HepG2 (cell line): ENCODE measurements at regions not wholly inside any gene's neighbourhood (a gene's known extent, or its start where the extent isn't known, plus 50 kb on each side); places are given as distances from the start of the nearest gene placed in this dataset.

Source experiments
- ATAC-seq: fragments of 200-7000 bp; cut with Tn5 transposase; 3 replicates; pipeline ENCODE4 v1.9.1; 2020; ENCODE audit warnings: mild to moderate bottlenecking, moderate library complexity
- BruUV-seq: library from RNA; stranded (reverse); fragments of 400-500 nt; replicated peaks from 2 replicates; lab custom pipeline; 2021; lab: Mats Ljungman, UMichigan
- CTCF ChIA-PET: fragments of 300-600 bp; formaldehyde crosslinking; extraction: SDS; loops from one replicate; lab custom pipeline; 2021; ENCODE audit warnings: low total read pairs, inconsistent platforms, low intra/inter-chr PET ratio; lab: Yijun Ruan, JAX
- POLR2A ChIA-PET: fragments of 350-600 bp; sonication (Branson Sonifier 250); formaldehyde crosslinking; loops from one replicate; lab custom pipeline; 2020; ENCODE audit warnings: antibody characterized with exemption, inconsistent platforms; lab: Yijun Ruan, JAX
- DNase-seq: peaks from one replicate; pipeline ENCODE4 v3.0.0-alpha.2; 2015; ENCODE audit warnings: low spot score
- FAIRE-seq: peaks from 3 replicates; lab custom pipeline; 2011; peaks lifted over from hg19 to GRCh38; lab: Jason Lieb, UNC
- H2AFZ ChIP-seq: one replicate; pipeline ENCODE4 v1.6.1; 2011; ENCODE audit warnings: low read length, inconsistent platforms
- H3K27ac ChIP-seq: fragments of 300-600 bp; 3 replicates; pipeline ENCODE4 v1.8.0; 2011; ENCODE audit warnings: mixed run types, mild to moderate bottlenecking, mixed read lengths, low read length, inconsistent platforms; ENCODE audit not compliant: insufficient read depth; ENCODE audit errors: extremely low read length
- H3K27me3 ChIP-seq, 2 experiments: fragments of 200-600 bp in 1 of 2; 2 replicates in 1 of 2; 3 replicates in 1 of 2; pipeline versions ENCODE4 v1.6.0 to v1.8.0; 2011; ENCODE audit warnings: low read length in 2 of 2, mild to moderate bottlenecking in 2 of 2, moderate library complexity in 2 of 2, inconsistent platforms in 1 of 2; ENCODE audit not compliant: insufficient read depth in 2 of 2, control insufficient read depth in 1 of 2
- H3K36me3 ChIP-seq, 2 experiments: fragments of 200-600 bp in 1 of 2; replicated peaks in 1 of 2; 2 replicates in 1 of 2; 3 replicates in 1 of 2; pipeline versions ENCODE4 v1.5.1 to v1.8.0; 2011; ENCODE audit warnings: low read length in 2 of 2, inconsistent platforms in 1 of 2; ENCODE audit not compliant: insufficient read depth in 2 of 2, control insufficient read depth in 1 of 2
- H3K4me1 ChIP-seq: 2 replicates; pipeline ENCODE4 v1.5.1; 2012; ENCODE audit warnings: low read length, inconsistent platforms; ENCODE audit not compliant: insufficient read depth
- H3K4me2 ChIP-seq: 2 replicates; pipeline ENCODE4 v1.6.0; 2011; ENCODE audit warnings: low read depth, low read length, inconsistent platforms
- H3K4me3 ChIP-seq, 3 experiments: fragments of 200-600 bp in 1 of 3; sonication (generic), shearing (Covaris generic) in 1 of 3; replicated peaks in 1 of 3; 2 replicates each; pipeline ENCODE4 v1.5.1; 2011 to 2016; ENCODE audit warnings: low read length in 3 of 3, inconsistent platforms in 2 of 3, low read depth in 2 of 3, mild to moderate bottlenecking in 2 of 3, control low read depth in 1 of 3, mixed read lengths in 1 of 3; ENCODE audit not compliant: insufficient read depth in 1 of 3
- H3K79me2 ChIP-seq: one replicate; pipeline ENCODE4 v1.6.1; 2011; ENCODE audit warnings: low read length, inconsistent platforms; ENCODE audit not compliant: insufficient read depth
- H3K9ac ChIP-seq: 2 replicates; pipeline ENCODE4 v1.6.0; 2011; ENCODE audit warnings: mild to moderate bottlenecking, low read depth, low read length, inconsistent platforms; ENCODE audit not compliant: insufficient read depth
- H3K9me3 ChIP-seq: 2 replicates; pipeline ENCODE4 v1.5.1; 2012; ENCODE audit warnings: mild to moderate bottlenecking, low read length
- H4K20me1 ChIP-seq: 2 replicates; pipeline ENCODE4 v1.6.0; 2011; ENCODE audit warnings: inconsistent platforms, mild to moderate bottlenecking, low read length, moderate library complexity; ENCODE audit not compliant: insufficient read depth
- KIAA2018 ChIP-seq: sonication (generic); formaldehyde crosslinking; IDR thresholded peaks from 2 replicates; pipeline ENCODE4 v1.5.0; 2020; ENCODE audit warnings: mild to moderate bottlenecking, missing genetic modification reagents, borderline replicate concordance
- NFYB ChIP-seq: sonication (generic); formaldehyde crosslinking; IDR thresholded peaks from 2 replicates; pipeline ENCODE4 v1.4.0; 2020; ENCODE audit warnings: missing genetic modification reagents
- NR2F2 ChIP-seq: IDR thresholded peaks from 2 replicates; pipeline ENCODE4 v1.6.1; 2012; ENCODE audit warnings: low read depth, inconsistent platforms, borderline replicate concordance
- SMAD9 ChIP-seq: sonication (generic); formaldehyde crosslinking; IDR thresholded peaks from 2 replicates; pipeline ENCODE4 v1.5.1; 2020; ENCODE audit warnings: mild to moderate bottlenecking, missing genetic modification reagents
- ZBTB7B ChIP-seq: sonication (generic); formaldehyde crosslinking; IDR thresholded peaks from 2 replicates; pipeline ENCODE4 v1.4.0; 2020; ENCODE audit warnings: missing genetic modification reagents
- ZMAT5 ChIP-seq: sonication (generic); formaldehyde crosslinking; IDR thresholded peaks from 2 replicates; pipeline ENCODE4 v1.5.0; 2020; ENCODE audit warnings: mild to moderate bottlenecking, low read depth, missing genetic modification reagents, borderline replicate concordance
- ZNF281 ChIP-seq: sonication (generic); formaldehyde crosslinking; IDR thresholded peaks from 2 replicates; pipeline ENCODE4 v1.4.0; 2020; ENCODE audit warnings: missing genetic modification reagents, borderline replicate concordance
- ZNF335 ChIP-seq: sonication (generic); formaldehyde crosslinking; IDR thresholded peaks from 2 replicates; pipeline ENCODE4 v1.4.0; 2020; ENCODE audit warnings: missing genetic modification reagents
- ZNF780A ChIP-seq: sonication (generic); formaldehyde crosslinking; IDR thresholded peaks from 2 replicates; pipeline ENCODE4 v1.8.0; 2022; ENCODE audit warnings: mild to moderate bottlenecking, missing genetic modification reagents, moderate library complexity
- WGBS: methylation state at CpG from one replicate; pipeline ENCODE4 v1.1.6; 2017; ENCODE audit warnings: low lambda C conversion rate; 5-methylcytosine and 5-hydroxymethylcytosine counted together
- in situ Hi-C: cut with HindIII; loops from 2 replicates; pipeline ENCODE4 v1.10.0; 2017; ENCODE audit warnings: low pct_unique_long_range_greater_than_20kb; ENCODE audit not compliant: extremely low pct_ligation_motif_present
- intact Hi-C: fragments of 100-400 bp; cut with micrococcal nuclease; formaldehyde crosslinking; loops from one replicate; pipeline ENCODE4 v1.10.0; 2022; ENCODE audit not compliant: unreplicated experiment

- no peaks in the 10 kb centered on the region for H4K20me1 ChIP-seq
- POLR2A ChIA-PET: no interaction called here
- CTCF ChIA-PET: no interaction called here
- no TSS peak for BruUV-seq
- H3K36me3 ChIP-seq: no peaks in the 10 kb centered on the region
- H3K4me1 ChIP-seq: no peaks in the 10 kb centered on the region
- ATAC-seq (no peak), DNase-seq (no peak), FAIRE-seq (no peak)
- H2AFZ ChIP-seq: no peak overlapping the region
- in situ Hi-C loops (no loop called here), intact Hi-C loops (no loop called here)
- no peak overlapping the region for H3K4me3 ChIP-seq
- no peak overlapping the region for H3K27ac ChIP-seq
- H3K4me2 ChIP-seq: no peak overlapping the region
- no peaks in the 10 kb centered on the region for H3K27me3 ChIP-seq
- WGBS: 0% methylated on average over 2 of the region's 2 CpGs
- TF ChIP-seq ZMAT5 (CRISPR knock-in tag): no peak
- TF ChIP-seq ZNF780A (CRISPR knock-in tag): no peak
- TF ChIP-seq SMAD9 (CRISPR knock-in tag): no peak
- no peak for TF ChIP-seq ZNF281 (CRISPR knock-in tag)
- TF ChIP-seq ZNF335 (CRISPR knock-in tag): no peak
- no peak for TF ChIP-seq KIAA2018 (CRISPR knock-in tag)
- TF ChIP-seq NFYB (CRISPR knock-in tag): no peak
- no peak for TF ChIP-seq NR2F2
- no peak for TF ChIP-seq ZBTB7B (CRISPR knock-in tag)
- no peak overlapping the region for H3K9ac ChIP-seq
- no peaks in the 10 kb centered on the region for H3K9me3 ChIP-seq
- no peaks in the 10 kb centered on the region for H3K79me2 ChIP-seq
These were observed 922.6 kb downstream of the TUSC7 start for GRCh38 chr3:117632191-117632590.
